ENCODE measurements at regions not wholly inside any gene's neighbourhood (a gene's known extent, or its start where the extent isn't known, plus 50 kb on each side); places are given as distances from the start of the nearest gene placed in this dataset.
A peak's percentile ranks its signal among the peaks of the same experiment; 100 is the strongest.

- no peak for DNase-seq (ENCODE audit: low spot score)
- H3K4me1 Mint-ChIP-seq (ENCODE audit: low read depth) = peaks cover 5% of the 10 kb centered on the region
- intact Hi-C loops (cut with micrococcal nuclease) = loop anchor here (2.0 to 10.0 kb wide), 2 partner anchors 230 to 438 kb away; partner anchors contain the start of genes APPL1 and CCDC66
- H3K27me3 Mint-ChIP-seq (ENCODE audit: insufficient read depth) = peaks cover 12% of the 10 kb centered on the region
- no peaks in the 10 kb centered on the region for H3K36me3 Mint-ChIP-seq (ENCODE audit: low read depth)
- no peaks in the 10 kb centered on the region for H3K9me3 Mint-ChIP-seq
- H3K27ac Mint-ChIP-seq = no peak overlapping the region
- H3K4me3 Mint-ChIP-seq = no peak overlapping the region
Measured at GRCh38 chr3:56994391-56994790, 66.1 kb upstream of the SPATA12 start.

- intact Hi-C loops (cut with micrococcal nuclease) = loop anchor here (10.0 kb wide), 1 partner anchor 234 kb away; the partner anchor contains the start of gene APPL1
- H3K4me3 Mint-ChIP-seq = no peak overlapping the region
- H3K27ac Mint-ChIP-seq = no peak overlapping the region
- H3K9me3 Mint-ChIP-seq = no peaks in the 10 kb centered on the region
- no peaks in the 10 kb centered on the region for H3K36me3 Mint-ChIP-seq (ENCODE audit: low read depth)
- peaks cover 26% of the 10 kb centered on the region for H3K4me1 Mint-ChIP-seq (ENCODE audit: low read depth)
- peaks cover 14% of the 10 kb centered on the region for H3K27me3 Mint-ChIP-seq (ENCODE audit: insufficient read depth)
- no peak for DNase-seq (ENCODE audit: low spot score)
Measured at GRCh38 chr3:56990641-56991015, 69.8 kb upstream of the SPATA12 start.

GRCh38 chr3:56989977-56990640, 70.4 kb upstream of the SPATA12 start:
- no peak overlapping the region for H3K27ac Mint-ChIP-seq

GRCh38 chr3:56989169-56989976, 71.1 kb upstream of the SPATA12 start:
- intact Hi-C loops (cut with micrococcal nuclease) = loop anchor here (1.0 to 2.0 kb wide), 5 partner anchors 133 to 287 kb away; no protein-coding TSS in a partner anchor
- H3K4me3 Mint-ChIP-seq = no peak overlapping the region
- H3K27ac Mint-ChIP-seq = no peak overlapping the region
- H3K27me3 Mint-ChIP-seq (ENCODE audit: insufficient read depth) = peaks cover 14% of the 10 kb centered on the region
- DNase-seq (ENCODE audit: low spot score) = no peak
- peaks cover 27% of the 10 kb centered on the region for H3K4me1 Mint-ChIP-seq (ENCODE audit: low read depth)
- H3K9me3 Mint-ChIP-seq = no peaks in the 10 kb centered on the region
- no peaks in the 10 kb centered on the region for H3K36me3 Mint-ChIP-seq (ENCODE audit: low read depth)

More at GRCh38 chr3:56989977-56990640, 70.4 kb upstream of the SPATA12 start:
- Mint-ChIP-seq H3K9me3 (no peaks in the 10 kb centered on the region), H3K27me3 (ENCODE audit: insufficient read depth) (peaks cover 14% of the 10 kb centered on the region), H3K36me3 (ENCODE audit: low read depth) (no peaks in the 10 kb centered on the region), H3K4me1 (ENCODE audit: low read depth) (peaks cover 27% of the 10 kb centered on the region), H3K4me3 (no peak overlapping the region)
- no peak for DNase-seq (ENCODE audit: low spot score)
- intact Hi-C loops (cut with micrococcal nuclease) = loop anchor here (1.0 to 10.0 kb wide), 6 partner anchors 133 to 288 kb away; partner anchors contain the start of gene APPL1

- DNase-seq (ENCODE audit: low spot score) = peak; percentile 46
- Mint-ChIP-seq H3K9me3 (no peaks in the 10 kb centered on the region), H3K4me3 (no peak overlapping the region), H3K4me1 (ENCODE audit: low read depth) (peaks cover 27% of the 10 kb centered on the region), H3K36me3 (ENCODE audit: low read depth) (no peaks in the 10 kb centered on the region), H3K27ac (no peak overlapping the region), H3K27me3 (ENCODE audit: insufficient read depth) (peaks cover 14% of the 10 kb centered on the region)
- intact Hi-C loops (cut with micrococcal nuclease) = loop anchor here (1.0 to 2.0 kb wide), 5 partner anchors 132 to 286 kb away; no protein-coding TSS in a partner anchor
Measured at GRCh38 chr3:56988458-56989168, 71.9 kb upstream of the SPATA12 start.

- H3K4me1 Mint-ChIP-seq (ENCODE audit: low read depth) = peaks cover 33% of the 10 kb centered on the region
- peaks cover 14% of the 10 kb centered on the region for H3K27me3 Mint-ChIP-seq (ENCODE audit: insufficient read depth)
- H3K9me3 Mint-ChIP-seq = no peaks in the 10 kb centered on the region
- DNase-seq (ENCODE audit: low spot score) = no peak
- no peak overlapping the region for H3K4me3 Mint-ChIP-seq
- no peaks in the 10 kb centered on the region for H3K36me3 Mint-ChIP-seq (ENCODE audit: low read depth)
- intact Hi-C loops (cut with micrococcal nuclease) = no loop called here
- H3K27ac Mint-ChIP-seq = no peak overlapping the region
Measured at GRCh38 chr3:56987238-56987895, 73.1 kb upstream of the SPATA12 start.

GRCh38 chr3:56986347-56986746, 74.1 kb upstream of the SPATA12 start:
- intact Hi-C loops (cut with micrococcal nuclease) = no loop called here
- Mint-ChIP-seq H3K4me1 (ENCODE audit: low read depth) (peaks cover 33% of the 10 kb centered on the region), H3K36me3 (ENCODE audit: low read depth) (no peaks in the 10 kb centered on the region), H3K9me3 (no peaks in the 10 kb centered on the region), H3K27me3 (ENCODE audit: insufficient read depth) (peaks cover 12% of the 10 kb centered on the region), H3K27ac (no peak overlapping the region), H3K4me3 (no peak overlapping the region)
- DNase-seq (ENCODE audit: low spot score) = no peak

GRCh38 chr3:56985878-56986277, 74.6 kb upstream of the SPATA12 start:
- Mint-ChIP-seq H3K27ac (no peak overlapping the region), H3K4me1 (ENCODE audit: low read depth) (peaks cover 36% of the 10 kb centered on the region), H3K9me3 (no peaks in the 10 kb centered on the region), H3K36me3 (ENCODE audit: low read depth) (no peaks in the 10 kb centered on the region), H3K27me3 (ENCODE audit: insufficient read depth) (peaks cover 8% of the 10 kb centered on the region), H3K4me3 (no peak overlapping the region)
- DNase-seq (ENCODE audit: low spot score) = no peak
- intact Hi-C loops (cut with micrococcal nuclease) = no loop called here

- H3K27ac Mint-ChIP-seq = no peak overlapping the region
- intact Hi-C loops (cut with micrococcal nuclease) = no loop called here
- no peaks in the 10 kb centered on the region for H3K36me3 Mint-ChIP-seq (ENCODE audit: low read depth)
- H3K9me3 Mint-ChIP-seq = no peaks in the 10 kb centered on the region
- peaks cover 40% of the 10 kb centered on the region for H3K4me1 Mint-ChIP-seq (ENCODE audit: low read depth)
- H3K4me3 Mint-ChIP-seq = no peak overlapping the region
- H3K27me3 Mint-ChIP-seq (ENCODE audit: insufficient read depth) = peaks cover 8% of the 10 kb centered on the region
- DNase-seq (ENCODE audit: low spot score) = no peak
Measured at GRCh38 chr3:56985460-56985859, 75.0 kb upstream of the SPATA12 start.

- peaks cover 42% of the 10 kb centered on the region for H3K4me1 Mint-ChIP-seq (ENCODE audit: low read depth)
- no peak overlapping the region for H3K4me3 Mint-ChIP-seq
- no peaks in the 10 kb centered on the region for H3K36me3 Mint-ChIP-seq (ENCODE audit: low read depth)
- no peaks in the 10 kb centered on the region for H3K9me3 Mint-ChIP-seq
- H3K27ac Mint-ChIP-seq = no peak overlapping the region
- intact Hi-C loops (cut with micrococcal nuclease) = no loop called here
- H3K27me3 Mint-ChIP-seq (ENCODE audit: insufficient read depth) = peaks cover 2% of the 10 kb centered on the region
- DNase-seq (ENCODE audit: low spot score) = no peak
Measured at GRCh38 chr3:56983427-56983826, 77.0 kb upstream of the SPATA12 start.

- Mint-ChIP-seq H3K4me3 (no peak overlapping the region), H3K9me3 (no peaks in the 10 kb centered on the region), H3K4me1 (ENCODE audit: low read depth) (peaks cover 38% of the 10 kb centered on the region), H3K36me3 (ENCODE audit: low read depth) (no peaks in the 10 kb centered on the region), H3K27ac (no peak overlapping the region), H3K27me3 (ENCODE audit: insufficient read depth) (no peaks in the 10 kb centered on the region)
- no peak for DNase-seq (ENCODE audit: low spot score)
- intact Hi-C loops (cut with micrococcal nuclease) = loop anchor here (2.0 kb wide), 2 partner anchors 59 to 119 kb away; no protein-coding TSS in a partner anchor
Measured at GRCh38 chr3:56981445-56982230, 78.8 kb upstream of the SPATA12 start.
